ENCODE measurements at regions not wholly inside any gene's neighbourhood (a gene's known extent, or its start where the extent isn't known, plus 50 kb on each side); places are given as distances from the start of the nearest gene placed in this dataset.

DNA sequence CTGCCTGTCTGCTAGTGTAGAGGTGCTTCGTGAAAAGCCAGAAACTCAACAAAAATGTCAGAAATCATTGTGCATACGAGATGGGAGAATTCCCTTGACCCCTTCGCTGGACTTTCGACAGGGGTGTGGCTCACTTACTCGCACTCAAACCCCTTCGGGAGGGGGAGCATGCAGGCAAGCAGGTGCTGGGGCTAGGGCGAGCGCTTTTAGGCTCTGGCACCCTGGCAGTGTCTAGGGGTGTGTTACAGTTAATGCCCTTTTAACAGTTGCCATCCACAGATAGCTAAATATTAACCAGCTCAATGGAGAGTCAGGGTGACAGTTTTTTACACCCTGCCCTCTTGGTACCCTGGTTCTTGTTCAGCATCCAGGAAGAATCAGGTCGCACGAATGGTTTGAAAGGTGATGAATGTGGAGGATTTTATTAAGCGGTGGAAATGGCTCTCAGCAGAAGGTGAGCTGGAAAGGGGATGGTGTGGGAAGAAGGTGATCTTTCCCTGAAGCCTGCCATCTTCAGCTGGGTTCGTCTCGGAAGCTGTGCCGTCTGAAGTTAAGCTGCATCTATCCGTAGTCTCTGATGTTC is 59.6 kb upstream of the SHANK2 start:
- in situ Hi-C loops (cut with MboI; ENCODE audit: low sequenced_read_pairs, unreplicated experiment): no loop called here
- TF ChIP-seq, protein P1, sequence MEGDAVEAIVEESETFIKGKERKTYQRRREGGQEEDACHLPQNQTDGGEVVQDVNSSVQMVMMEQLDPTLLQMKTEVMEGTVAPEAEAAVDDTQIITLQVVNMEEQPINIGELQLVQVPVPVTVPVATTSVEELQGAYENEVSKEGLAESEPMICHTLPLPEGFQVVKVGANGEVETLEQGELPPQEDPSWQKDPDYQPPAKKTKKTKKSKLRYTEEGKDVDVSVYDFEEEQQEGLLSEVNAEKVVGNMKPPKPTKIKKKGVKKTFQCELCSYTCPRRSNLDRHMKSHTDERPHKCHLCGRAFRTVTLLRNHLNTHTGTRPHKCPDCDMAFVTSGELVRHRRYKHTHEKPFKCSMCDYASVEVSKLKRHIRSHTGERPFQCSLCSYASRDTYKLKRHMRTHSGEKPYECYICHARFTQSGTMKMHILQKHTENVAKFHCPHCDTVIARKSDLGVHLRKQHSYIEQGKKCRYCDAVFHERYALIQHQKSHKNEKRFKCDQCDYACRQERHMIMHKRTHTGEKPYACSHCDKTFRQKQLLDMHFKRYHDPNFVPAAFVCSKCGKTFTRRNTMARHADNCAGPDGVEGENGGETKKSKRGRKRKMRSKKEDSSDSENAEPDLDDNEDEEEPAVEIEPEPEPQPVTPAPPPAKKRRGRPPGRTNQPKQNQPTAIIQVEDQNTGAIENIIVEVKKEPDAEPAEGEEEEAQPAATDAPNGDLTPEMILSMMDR (IDR thresholded peaks at IDR 0.05; ENCODE audit: borderline replicate concordance, control extremely low read depth, extremely low read depth, insufficient read depth, missing control alignments): no peak
- DNase-seq (ENCODE audit: low spot score): no peak

DNA sequence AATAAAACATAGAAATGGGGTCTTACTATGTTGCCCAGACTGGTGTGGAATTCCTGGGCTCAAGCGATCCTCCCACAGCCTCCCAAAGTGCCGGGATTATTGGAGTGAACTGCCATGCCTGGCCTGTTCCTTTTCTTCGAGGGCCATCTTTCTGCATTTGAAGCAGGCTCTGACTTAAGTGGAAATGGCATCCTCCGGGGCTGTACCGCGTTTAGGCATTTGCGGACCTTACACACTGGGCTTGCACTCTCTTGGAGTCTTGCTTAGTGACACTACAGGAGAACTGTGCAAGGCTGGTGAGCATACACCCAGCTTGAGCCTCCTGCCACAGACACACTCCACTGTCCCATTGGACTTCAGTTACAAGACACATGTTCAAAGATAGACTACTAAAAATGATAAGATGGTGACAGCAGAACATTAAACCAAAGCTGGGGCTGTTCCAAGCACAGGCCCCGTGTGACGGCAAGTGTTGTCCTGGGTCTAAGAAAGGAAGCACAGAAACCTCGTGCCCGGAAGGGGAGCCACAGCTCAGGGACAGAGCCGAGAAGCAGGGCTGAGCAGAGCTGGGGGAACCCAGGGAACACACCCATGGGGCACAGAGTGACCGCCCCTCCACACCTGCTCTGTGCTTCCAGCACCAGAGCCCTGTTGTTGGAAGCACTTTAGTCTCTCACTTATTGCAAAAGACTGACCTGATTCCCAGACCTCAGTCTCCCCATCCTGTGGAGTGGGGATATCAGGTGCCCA is 59.0 kb upstream of the SHANK2 start:
- in situ Hi-C loops (cut with MboI; ENCODE audit: low sequenced_read_pairs, unreplicated experiment): no loop called here
- TF ChIP-seq, protein P1 (IDR thresholded peaks at IDR 0.05; ENCODE audit: borderline replicate concordance, control extremely low read depth, extremely low read depth, insufficient read depth, missing control alignments): no peak
- no peak for DNase-seq (ENCODE audit: low spot score)

DNA sequence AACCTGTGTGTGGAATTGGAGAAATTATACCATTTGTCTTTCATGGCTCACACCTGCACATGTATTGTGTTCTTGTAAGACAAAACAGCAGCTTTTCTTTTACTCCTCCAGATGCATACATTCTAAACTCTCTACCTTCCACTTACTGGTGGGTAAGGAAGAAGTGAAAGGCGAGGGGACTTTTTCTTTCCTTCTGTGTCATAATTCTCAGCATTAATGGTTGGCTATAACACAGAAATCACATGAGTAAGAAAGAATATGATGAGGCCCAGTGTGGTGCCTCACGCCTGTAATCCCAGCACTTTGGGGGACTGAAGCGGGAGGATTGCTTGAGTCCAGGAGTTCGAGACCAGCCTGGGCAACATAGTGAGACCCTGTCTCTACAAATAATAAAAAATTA is 57.8 kb upstream of the SHANK2 start:
- no peak for DNase-seq (ENCODE audit: low spot score)
- TF ChIP-seq, protein P1 (IDR thresholded peaks at IDR 0.05; ENCODE audit: borderline replicate concordance, control extremely low read depth, extremely low read depth, insufficient read depth, missing control alignments): no peak
- in situ Hi-C loops (cut with MboI; ENCODE audit: low sequenced_read_pairs, unreplicated experiment): no loop called here

DNA sequence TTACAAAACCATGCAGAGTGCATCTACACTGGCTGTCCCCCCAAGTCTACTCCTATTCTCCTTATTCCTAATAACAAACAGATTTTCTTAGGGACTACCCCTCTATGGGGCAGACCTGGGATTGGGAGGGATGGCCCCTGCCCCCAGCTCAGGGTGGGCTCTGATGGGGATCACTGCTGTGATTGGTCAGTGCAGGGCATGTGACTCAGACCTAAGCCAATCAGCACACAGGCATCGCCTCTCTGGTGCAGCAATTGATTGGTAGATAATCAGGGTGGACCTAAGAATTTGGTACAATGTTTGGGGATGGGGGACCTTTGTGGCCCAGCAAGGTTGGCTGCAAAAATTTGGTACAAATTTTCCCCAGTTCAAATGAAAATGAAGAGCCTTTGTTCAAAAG is 57.2 kb upstream of the SHANK2 start:
- TF ChIP-seq, protein P1 (IDR thresholded peaks at IDR 0.05; ENCODE audit: borderline replicate concordance, control extremely low read depth, extremely low read depth, insufficient read depth, missing control alignments): no peak
- DNase-seq (ENCODE audit: low spot score): peak; percentile 13
- in situ Hi-C loops (cut with MboI; ENCODE audit: low sequenced_read_pairs, unreplicated experiment): no loop called here

DNA sequence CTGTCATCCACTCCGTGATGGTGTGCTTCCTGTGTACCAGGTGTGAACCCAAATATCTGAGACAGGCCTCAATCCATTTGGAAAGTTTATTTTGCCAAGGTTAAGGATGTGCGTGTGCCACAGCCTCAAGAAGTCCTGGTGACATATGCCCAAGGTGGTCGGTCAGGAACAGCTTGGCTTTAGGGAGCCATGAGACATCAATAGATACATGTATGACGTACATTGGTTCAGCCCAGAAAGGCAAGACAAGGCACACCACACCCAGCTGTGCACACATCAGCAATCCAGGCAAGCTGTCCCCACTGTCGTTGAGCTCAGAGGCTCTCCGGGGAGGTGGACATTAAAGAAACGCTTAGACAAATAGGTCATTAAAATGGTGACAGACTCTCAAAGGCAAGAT is 56.8 kb upstream of the SHANK2 start:
- in situ Hi-C loops (cut with MboI; ENCODE audit: low sequenced_read_pairs, unreplicated experiment): no loop called here
- DNase-seq (ENCODE audit: low spot score): no peak
- TF ChIP-seq, protein P1 (IDR thresholded peaks at IDR 0.05; ENCODE audit: borderline replicate concordance, control extremely low read depth, extremely low read depth, insufficient read depth, missing control alignments): no peak

DNA sequence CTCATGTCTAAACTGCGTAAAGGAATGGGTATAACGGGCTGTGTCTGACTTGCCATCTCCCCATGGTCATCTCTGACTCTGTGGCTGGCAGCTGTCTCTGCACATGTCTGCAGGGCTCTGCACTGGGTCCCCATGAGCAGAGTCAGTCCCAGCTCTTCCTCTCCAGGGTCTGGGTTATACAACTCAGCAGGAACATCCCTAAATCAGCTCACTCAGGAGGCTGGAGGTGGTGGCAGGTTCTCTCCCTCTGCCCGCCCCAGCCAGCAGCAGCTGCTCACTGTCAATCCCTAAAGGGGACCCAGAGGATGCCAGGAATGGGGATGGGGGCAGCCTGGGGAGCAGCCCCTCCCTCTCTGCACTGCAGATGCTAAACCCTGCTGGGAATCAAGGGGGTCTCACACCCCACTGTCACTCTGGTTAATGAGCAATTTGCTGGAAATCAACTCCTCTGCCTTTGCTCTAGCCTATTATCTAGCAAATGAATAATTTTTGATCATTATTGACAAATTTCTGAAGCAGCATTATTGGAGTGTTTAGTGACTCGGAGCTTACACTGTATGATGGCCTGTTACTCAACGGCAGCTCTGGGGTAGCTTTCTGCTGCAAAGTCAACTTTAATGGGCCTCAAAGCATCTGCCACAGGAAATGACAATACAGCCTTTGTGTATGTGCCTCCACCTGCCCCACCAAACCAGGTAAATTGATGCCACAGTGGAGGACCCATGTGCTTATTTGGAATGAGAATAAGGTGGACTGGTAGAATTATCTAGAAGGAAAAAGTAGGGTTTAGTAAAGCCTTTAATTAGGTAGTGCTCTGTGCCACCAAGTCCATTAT is 55.7 kb upstream of the SHANK2 start:
- TF ChIP-seq, protein P1 (IDR thresholded peaks at IDR 0.05; ENCODE audit: borderline replicate concordance, control extremely low read depth, extremely low read depth, insufficient read depth, missing control alignments): no peak
- DNase-seq (ENCODE audit: low spot score): peak; percentile 10
- in situ Hi-C loops (cut with MboI; ENCODE audit: low sequenced_read_pairs, unreplicated experiment): no loop called here
